Spleen (tissue), 7 donors: ENCODE measurements at regions not wholly inside any gene's neighbourhood (a gene's known extent, or its start where the extent isn't known, plus 50 kb on each side); places are given as distances from the start of the nearest gene placed in this dataset.

Experiments used
- CTCF ChIP-seq, 11 experiments: fragments of 200-600 bp in 7 of 11; fragments of 450-650 bp in 4 of 11; sonication (generic) in 4 of 11; IDR thresholded peaks in 8 of 11; conservative IDR thresholded peaks in 3 of 11; 1 replicate in 7 of 11; 2 replicates in 4 of 11; pipeline versions ENCODE4 v1.4.0 to v1.8.0; 2016 to 2021; ENCODE audit warnings: antibody characterized with exemption in 11 of 11, inconsistent platforms in 4 of 11, mild to moderate bottlenecking in 1 of 11
- POLR2A ChIP-seq, 3 donors: fragments of 450-650 bp; IDR thresholded peaks; one replicate each; pipeline ENCODE4 v1.5.1; 2017; ENCODE audit warnings: antibody characterized with exemption in 3 of 3, mild to moderate bottlenecking in 1 of 3
- POLR2AphosphoS5 ChIP-seq, 3 donors: sonication (generic); formaldehyde crosslinking; IDR thresholded peaks; one replicate each; pipeline ENCODE4 v1.5.1; 2017; ENCODE audit warnings: antibody characterized with exemption in 3 of 3
- donor health status: DM: no; HTN: no; CAD: no; lungs with moderate emphysema.
- donor health status: DM: no; HTN: no; CAD: no.
- donor health status: DM: no; HTN: no; CAD: no.

GRCh38 chr13:62331384-62331783 is 915.7 kb upstream of the PCDH20 start:
- no peak for TF ChIP-seq CTCF (IDR thresholded peaks at IDR 0.05 in 8 of 11, conservative IDR thresholded peaks at IDR 0.05 in 3 of 11)
- TF ChIP-seq POLR2A (IDR thresholded peaks at IDR 0.05): no peak
- TF ChIP-seq POLR2AphosphoS5 (IDR thresholded peaks at IDR 0.05): no peak
